Mesendoderm (in vitro differentiated cells): ENCODE measurements at regions not wholly inside any gene's neighbourhood (a gene's known extent, or its start where the extent isn't known, plus 50 kb on each side); places are given as distances from the start of the nearest gene placed in this dataset.

Source experiments
- DNase-seq: peaks from one replicate; pipeline ENCODE4 v3.0.0; 2013
- H2AK5ac ChIP-seq: 2 replicates; pipeline ENCODE4 v1.6.1; 2013; ENCODE audit warnings: low read length, inconsistent platforms
- H2BK120ac ChIP-seq: 2 replicates; pipeline ENCODE4 v1.6.1; 2013; ENCODE audit warnings: low read depth, mild to moderate bottlenecking, low read length, moderate library complexity, mixed read lengths
- H2BK15ac ChIP-seq: replicated peaks from 2 replicates; pipeline ENCODE4 v1.6.1; 2013; ENCODE audit warnings: low read depth, mild to moderate bottlenecking, moderate library complexity
- H2BK5ac ChIP-seq: 2 replicates; pipeline ENCODE4 v1.6.1; 2013; ENCODE audit warnings: low read length, inconsistent platforms
- H3K18ac ChIP-seq: 2 replicates; pipeline ENCODE4 v1.6.1; 2013; ENCODE audit warnings: mild to moderate bottlenecking, low read length, mixed read lengths
- H3K23ac ChIP-seq: one replicate; pipeline ENCODE4 v1.6.1; 2013; ENCODE audit warnings: low read length
- H3K27ac ChIP-seq: 2 replicates; pipeline ENCODE4 v1.5.1; 2013; ENCODE audit warnings: low read depth, mild to moderate bottlenecking, inconsistent platforms, low read length, moderate library complexity
- H3K27me3 ChIP-seq: 2 replicates; pipeline ENCODE4 v1.6.1; 2013; ENCODE audit warnings: low read length, control low read depth, mild to moderate bottlenecking, inconsistent platforms; ENCODE audit not compliant: insufficient read depth, poor library complexity
- H3K36me3 ChIP-seq: 2 replicates; pipeline ENCODE4 v1.6.1; 2013; ENCODE audit warnings: low read length, inconsistent platforms; ENCODE audit not compliant: control insufficient read depth, insufficient read depth
- H3K4ac ChIP-seq: one replicate; pipeline ENCODE4 v1.6.1; 2013; ENCODE audit warnings: low read depth, mild to moderate bottlenecking, low read length, moderate library complexity
- H3K4me1 ChIP-seq: 2 replicates; pipeline ENCODE4 v1.6.1; 2013; ENCODE audit warnings: low read depth, low read length, inconsistent platforms; ENCODE audit not compliant: control insufficient read depth
- H3K4me2 ChIP-seq: 2 replicates; pipeline ENCODE4 v1.6.1; 2013; ENCODE audit warnings: low read length
- H3K4me3 ChIP-seq: 2 replicates; pipeline ENCODE4 v1.5.1; 2013; ENCODE audit warnings: mild to moderate bottlenecking, low read length
- H3K56ac ChIP-seq: one replicate; pipeline ENCODE4 v1.6.1; 2013; ENCODE audit warnings: low read length
- H3K79me1 ChIP-seq: 2 replicates; pipeline ENCODE4 v1.6.1; 2013; ENCODE audit warnings: low read length, inconsistent platforms
- H3K79me2 ChIP-seq: 2 replicates; pipeline ENCODE4 v1.6.1; 2013; ENCODE audit warnings: mild to moderate bottlenecking, low read length; ENCODE audit not compliant: control insufficient read depth, insufficient read depth
- H3K9ac ChIP-seq: 2 replicates; pipeline ENCODE4 v1.6.1; 2013; ENCODE audit warnings: low read length, inconsistent platforms
- H4K5ac ChIP-seq: one replicate; pipeline ENCODE4 v1.6.1; 2013; ENCODE audit warnings: low read length
- H4K8ac ChIP-seq: one replicate; pipeline ENCODE4 v1.6.1; 2013; ENCODE audit warnings: low read depth, mild to moderate bottlenecking, control low read depth, low read length, moderate library complexity
- WGBS: extraction: QIAGEN DNeasy Blood & Tissue Kit; methylation state at CpG from one replicate; pipeline ENCODE4 v1.1.7; 2013; ENCODE audit warnings: low lambda C conversion rate, missing lambda C conversion rate; ENCODE audit not compliant: insufficient coverage; ENCODE audit errors: extremely low coverage; 5-methylcytosine and 5-hydroxymethylcytosine counted together

- Histone ChIP-seq H3K4me1 (no peaks in the 10 kb centered on the region), H3K4me3 (no peak overlapping the region), H3K27me3 (peaks cover 7% of the 10 kb centered on the region), H3K56ac (no peak overlapping the region), H2BK120ac (no peak overlapping the region), H3K79me1 (no peaks in the 10 kb centered on the region), H3K36me3 (no peaks in the 10 kb centered on the region), H2BK5ac (no peak overlapping the region), H4K5ac (no peak overlapping the region), H3K23ac (no peak overlapping the region), H3K4ac (no peak overlapping the region), H4K8ac (no peak overlapping the region), H2BK15ac (no peak overlapping the region), H3K9ac (no peak overlapping the region), H3K27ac (no peak overlapping the region), H3K4me2 (no peak overlapping the region), H3K79me2 (no peaks in the 10 kb centered on the region), H2AK5ac (no peak overlapping the region), H3K18ac (no peak overlapping the region)
- no peak for DNase-seq
- WGBS = no CpG with 5 or more reads among the region's 6 CpGs
Measured at GRCh38 chr1:42034426-42034825, 115.7 kb upstream of the HIVEP3 start.

- Histone ChIP-seq H4K8ac (no peak overlapping the region), H3K79me1 (no peaks in the 10 kb centered on the region), H2BK120ac (no peak overlapping the region), H3K27ac (no peak overlapping the region), H3K18ac (no peak overlapping the region), H3K36me3 (no peaks in the 10 kb centered on the region), H3K9ac (no peak overlapping the region), H3K4me2 (no peak overlapping the region), H3K4me1 (no peaks in the 10 kb centered on the region), H3K4ac (no peak overlapping the region), H3K56ac (no peak overlapping the region), H3K27me3 (peaks cover 7% of the 10 kb centered on the region), H2AK5ac (no peak overlapping the region), H3K79me2 (no peaks in the 10 kb centered on the region), H4K5ac (no peak overlapping the region), H3K23ac (no peak overlapping the region), H3K4me3 (no peak overlapping the region), H2BK5ac (no peak overlapping the region), H2BK15ac (no peak overlapping the region)
- WGBS = no CpG with 5 or more reads among the region's 1 CpG
- DNase-seq = no peak
Measured at GRCh38 chr1:42033629-42034028, 114.9 kb upstream of the HIVEP3 start.

- Histone ChIP-seq H3K4me1 (no peaks in the 10 kb centered on the region), H3K9ac (no peak overlapping the region), H2AK5ac (no peak overlapping the region), H4K5ac (no peak overlapping the region), H3K18ac (no peak overlapping the region), H3K4me3 (no peak overlapping the region), H3K23ac (no peak overlapping the region), H3K27me3 (no peaks in the 10 kb centered on the region), H2BK120ac (no peak overlapping the region), H4K8ac (no peak overlapping the region), H2BK15ac (no peak overlapping the region), H3K27ac (no peak overlapping the region), H3K79me1 (no peaks in the 10 kb centered on the region), H3K79me2 (no peaks in the 10 kb centered on the region), H3K56ac (no peak overlapping the region), H2BK5ac (no peak overlapping the region), H3K4me2 (no peak overlapping the region), H3K36me3 (no peaks in the 10 kb centered on the region), H3K4ac (no peak overlapping the region)
- DNase-seq = no peak
- no CpG with 5 or more reads among the region's 3 CpGs for WGBS
Measured at GRCh38 chr1:42017730-42018129, 99.0 kb upstream of the HIVEP3 start.

- Histone ChIP-seq H3K4me3 (no peak overlapping the region), H3K9ac (no peak overlapping the region), H3K79me2 (no peaks in the 10 kb centered on the region), H3K56ac (no peak overlapping the region), H3K4me1 (no peaks in the 10 kb centered on the region), H3K4ac (no peak overlapping the region), H3K79me1 (no peaks in the 10 kb centered on the region), H3K4me2 (no peak overlapping the region), H3K36me3 (no peaks in the 10 kb centered on the region), H2BK15ac (no peak overlapping the region), H3K23ac (no peak overlapping the region), H3K27me3 (no peaks in the 10 kb centered on the region), H3K18ac (no peak overlapping the region), H2BK120ac (no peak overlapping the region), H4K5ac (no peak overlapping the region), H2AK5ac (no peak overlapping the region), H4K8ac (no peak overlapping the region), H3K27ac (no peak overlapping the region), H2BK5ac (no peak overlapping the region)
- DNase-seq = no peak
- WGBS = no CpG with 5 or more reads among the region's 2 CpGs
Measured at GRCh38 chr1:42017259-42017658, 98.5 kb upstream of the HIVEP3 start.

- H3K4ac ChIP-seq = no peak overlapping the region
- no peak overlapping the region for H2AK5ac ChIP-seq
- H3K27me3 ChIP-seq = no peaks in the 10 kb centered on the region
- DNase-seq = no peak
- no peaks in the 10 kb centered on the region for H3K79me2 ChIP-seq
- H4K8ac ChIP-seq = no peak overlapping the region
- H3K4me1 ChIP-seq = no peaks in the 10 kb centered on the region
- H2BK120ac ChIP-seq = no peak overlapping the region
- H3K9ac ChIP-seq = no peak overlapping the region
- H2BK15ac ChIP-seq = no peak overlapping the region
- no peaks in the 10 kb centered on the region for H3K36me3 ChIP-seq
- no peak overlapping the region for H4K5ac ChIP-seq
- no peak overlapping the region for H3K27ac ChIP-seq
- WGBS = no CpG with 5 or more reads among the region's 3 CpGs
- H3K18ac ChIP-seq = no peak overlapping the region
- H2BK5ac ChIP-seq = no peak overlapping the region
- no peaks in the 10 kb centered on the region for H3K79me1 ChIP-seq
- no peak overlapping the region for H3K4me3 ChIP-seq
- H3K23ac ChIP-seq = no peak overlapping the region
- H3K4me2 ChIP-seq = no peak overlapping the region
- no peak overlapping the region for H3K56ac ChIP-seq
Measured at GRCh38 chr1:42014823-42015222, 96.1 kb upstream of the HIVEP3 start.

GRCh38 chr1:42013881-42014470 is 95.3 kb upstream of the HIVEP3 start:
- Histone ChIP-seq H2BK120ac (no peak overlapping the region), H2BK5ac (no peak overlapping the region), H3K56ac (no peak overlapping the region), H3K4me1 (no peaks in the 10 kb centered on the region), H3K4ac (no peak overlapping the region), H3K79me1 (no peaks in the 10 kb centered on the region), H3K18ac (no peak overlapping the region), H3K4me3 (no peak overlapping the region), H3K79me2 (no peaks in the 10 kb centered on the region), H3K36me3 (no peaks in the 10 kb centered on the region), H4K8ac (no peak overlapping the region), H3K23ac (no peak overlapping the region), H3K9ac (no peak overlapping the region), H3K27me3 (no peaks in the 10 kb centered on the region), H2AK5ac (no peak overlapping the region), H4K5ac (no peak overlapping the region), H3K4me2 (no peak overlapping the region), H3K27ac (no peak overlapping the region), H2BK15ac (no peak overlapping the region)
- no peak for DNase-seq
- no CpG with 5 or more reads among the region's 7 CpGs for WGBS
